GM19351 (cell line): ENCODE measurements at regions not wholly inside any gene's neighbourhood (a gene's known extent, or its start where the extent isn't known, plus 50 kb on each side); places are given as distances from the start of the nearest gene placed in this dataset.
A peak's percentile ranks its signal among the peaks of the same experiment; 100 is the strongest.

Experiments used
- ATAC-seq: cut with Tn5 transposase; IDR thresholded peaks from one replicate; pipeline ENCODE4 v1.9.1; 2021; ENCODE audit warnings: mild to moderate bottlenecking, moderate library complexity; ENCODE audit not compliant: unreplicated experiment

GRCh38 chr5:17888155-17888554, 253.9 kb downstream of the TAF11L14 start:
- ATAC-seq, result no peak

GRCh38 chr5:17890501-17890900, 256.2 kb downstream of the TAF11L14 start:
- ATAC-seq, result no peak

GRCh38 chr5:17891881-17892280, 257.6 kb downstream of the TAF11L14 start:
- ATAC-seq, result no peak

GRCh38 chr5:17893026-17893635, 258.9 kb downstream of the TAF11L14 start:
- no peak for ATAC-seq

- no peak for ATAC-seq
These were observed 261.2 kb downstream of the TAF11L14 start for GRCh38 chr5:17895288-17896033.

GRCh38 chr5:17896605-17897004, 262.3 kb downstream of the TAF11L14 start:
- no peak for ATAC-seq

- no peak for ATAC-seq
These were observed 263.5 kb downstream of the TAF11L14 start for GRCh38 chr5:17897776-17898175.

GRCh38 chr5:17898766-17899165, 264.5 kb downstream of the TAF11L14 start:
- no peak for ATAC-seq

GRCh38 chr5:17907094-17907493, 272.8 kb downstream of the TAF11L14 start:
- ATAC-seq, result peak; percentile 83

- peak; percentile 52 for ATAC-seq
These were observed 276.1 kb downstream of the TAF11L14 start for GRCh38 chr5:17910318-17910717.

GRCh38 chr5:17912794-17913193, 278.5 kb downstream of the TAF11L14 start:
- ATAC-seq, result peak; percentile 70

GRCh38 chr5:17916446-17916845, 282.2 kb downstream of the TAF11L14 start:
- ATAC-seq, result no peak

GRCh38 chr5:17917465-17917864, 283.2 kb downstream of the TAF11L14 start:
- ATAC-seq, result no peak

- ATAC-seq, result peak; percentile 67
These were observed 284.3 kb downstream of the TAF11L14 start for GRCh38 chr5:17918373-17919104.

- ATAC-seq, result no peak
These were observed 291.0 kb downstream of the TAF11L14 start for GRCh38 chr5:17925276-17925675.

GRCh38 chr5:17928581-17928981, 294.3 kb downstream of the TAF11L14 start:
- no peak for ATAC-seq

GRCh38 chr5:17929171-17929570, 294.9 kb downstream of the TAF11L14 start:
- no peak for ATAC-seq

- ATAC-seq, result no peak
These were observed 296.1 kb downstream of the TAF11L14 start for GRCh38 chr5:17930346-17930745.

GRCh38 chr5:17944046-17944445, 309.8 kb downstream of the TAF11L14 start:
- no peak for ATAC-seq

GRCh38 chr5:17947029-17947428, 312.8 kb downstream of the TAF11L14 start:
- ATAC-seq, result no peak

GRCh38 chr5:17951392-17952169, 317.3 kb downstream of the TAF11L14 start:
- ATAC-seq, result no peak
